H1 (cell line): ENCODE measurements at regions not wholly inside any gene's neighbourhood (a gene's known extent, or its start where the extent isn't known, plus 50 kb on each side); places are given as distances from the start of the nearest gene placed in this dataset.

Experiments
- CTCF ChIA-PET: fragments of 300-600 bp; sonication (Branson Sonifier 250); formaldehyde crosslinking; loops from one replicate; lab custom pipeline; 2021; ENCODE audit not compliant: partially characterized antibody; lab: Charles Lee
- POLR2A ChIA-PET: fragments of 300-600 bp; sonication (Branson Sonifier 250); formaldehyde crosslinking; loops from one replicate; lab custom pipeline; 2021; ENCODE audit warnings: inconsistent platforms; ENCODE audit not compliant: partially characterized antibody; lab: Charles Lee
- DNase-seq, 2 experiments: peaks; one replicate each; pipeline versions ENCODE4 v3.0.0 to v3.0.0-alpha.2; 2010 to 2022; ENCODE audit warnings: low spot score in 2 of 2, low read depth in 1 of 2, mixed read lengths in 1 of 2
- FAIRE-seq: peaks from 2 replicates; lab custom pipeline; 2011; peaks lifted over from hg19 to GRCh38; lab: Jason Lieb, UNC
- H2AFZ ChIP-seq: 2 replicates; pipeline ENCODE4 v1.8.1; 2012; ENCODE audit warnings: low read length, inconsistent platforms
- H2AK5ac ChIP-seq: 2 replicates; pipeline ENCODE4 v1.6.1; 2013; ENCODE audit warnings: low read depth, low read length
- H2BK120ac ChIP-seq: replicated peaks from 2 replicates; pipeline ENCODE3; 2013; ENCODE audit warnings: low read depth, low read length, inconsistent platforms
- H2BK12ac ChIP-seq: 2 replicates; pipeline ENCODE4 v1.6.1; 2013; ENCODE audit warnings: low read depth, low read length
- H2BK15ac ChIP-seq: 2 replicates; pipeline ENCODE4 v1.6.1; 2013; ENCODE audit warnings: low read length
- H2BK20ac ChIP-seq: 2 replicates; pipeline ENCODE4 v1.6.1; 2013; ENCODE audit warnings: low read length
- H2BK5ac ChIP-seq: 2 replicates; pipeline ENCODE4 v1.6.1; 2013; ENCODE audit warnings: low read depth, low read length
- H3K14ac ChIP-seq: 2 replicates; pipeline ENCODE4 v1.6.1; 2013; ENCODE audit warnings: inconsistent platforms; ENCODE audit not compliant: insufficient read length
- H3K18ac ChIP-seq: 2 replicates; pipeline ENCODE4 v1.6.1; 2013; ENCODE audit warnings: low read length; ENCODE audit errors: extremely low read depth
- H3K23ac ChIP-seq: 2 replicates; pipeline ENCODE4 v1.6.1; 2013; ENCODE audit warnings: inconsistent platforms; ENCODE audit not compliant: insufficient read length
- H3K23me2 ChIP-seq: 2 replicates; pipeline ENCODE4 v1.6.1; 2013; ENCODE audit warnings: low read depth, low read length
- H3K27ac ChIP-seq: 2 replicates; pipeline ENCODE4 v1.6.1; 2011; ENCODE audit warnings: low read depth, low read length, inconsistent platforms
- H3K27me3 ChIP-seq, 4 experiments: replicated peaks in 1 of 4; 1 replicate in 1 of 4; 2 replicates in 3 of 4; pipeline versions ENCODE4 v1.6.1 to v1.8.1; 2011 to 2013; ENCODE audit warnings: low read length in 3 of 4, mild to moderate bottlenecking in 3 of 4, inconsistent platforms in 2 of 4, mixed read lengths in 2 of 4, moderate library complexity in 1 of 4; ENCODE audit not compliant: control insufficient read depth in 3 of 4, insufficient read depth in 3 of 4; ENCODE audit errors: extremely low read depth in 1 of 4
- H3K36me3 ChIP-seq, 4 experiments: 2 replicates each; pipeline versions ENCODE4 v1.6.1 to v1.8.1; 2011 to 2013; ENCODE audit warnings: mild to moderate bottlenecking in 4 of 4, low read length in 3 of 4, moderate library complexity in 2 of 4, control low read depth in 1 of 4, inconsistent platforms in 1 of 4; ENCODE audit not compliant: insufficient read depth in 4 of 4, control insufficient read depth in 2 of 4
- H3K4ac ChIP-seq: replicated peaks from 2 replicates; pipeline ENCODE3; 2013; ENCODE audit warnings: low read length, low read depth, mixed read lengths, inconsistent platforms; ENCODE audit not compliant: insufficient read length
- H3K4me1 ChIP-seq, 4 experiments: replicated peaks in 1 of 4; 1 replicate in 1 of 4; 2 replicates in 3 of 4; pipeline versions ENCODE4 v1.6.1 to v1.8.1; 2011 to 2013; ENCODE audit warnings: low read length in 3 of 4, inconsistent platforms in 2 of 4, mixed read lengths in 1 of 4; ENCODE audit not compliant: insufficient read depth in 4 of 4, control insufficient read depth in 3 of 4
- H3K4me2 ChIP-seq, 2 experiments: 2 replicates each; pipeline versions ENCODE4 v1.6.1 to v1.8.1; 2011 to 2013; ENCODE audit warnings: low read depth in 2 of 2, low read length in 2 of 2, control low read depth in 1 of 2, inconsistent platforms in 1 of 2, mild to moderate bottlenecking in 1 of 2; ENCODE audit not compliant: insufficient read depth in 1 of 2
- H3K4me3 ChIP-seq, 4 experiments: fragments of 200-600, 300-600 bp in 1 of 4; sonication (generic), shearing (Covaris generic), sonication (Bioruptor Twin) in 1 of 4; 2 replicates each; pipeline versions ENCODE4 v1.5.1 to v1.8.1; 2011 to 2016; ENCODE audit warnings: low read length in 4 of 4, low read depth in 3 of 4, control low read depth in 2 of 4, inconsistent platforms in 2 of 4, mild to moderate bottlenecking in 2 of 4, mixed read lengths in 1 of 4, moderate library complexity in 1 of 4; ENCODE audit not compliant: insufficient read depth in 2 of 4; ENCODE audit errors: extremely low read depth in 1 of 4
- H3K56ac ChIP-seq: replicated peaks from 2 replicates; pipeline ENCODE3; 2013; ENCODE audit warnings: low read depth, mild to moderate bottlenecking, mixed read lengths, low read length, inconsistent platforms; ENCODE audit not compliant: insufficient read length
- H3K79me1 ChIP-seq: 2 replicates; pipeline ENCODE4 v1.6.1; 2013; ENCODE audit warnings: low read depth, low read length, control low read depth
- H3K79me2 ChIP-seq, 2 experiments: 2 replicates each; pipeline versions ENCODE4 v1.6.1 to v1.8.1; 2012 to 2013; ENCODE audit warnings: low read length in 2 of 2, mild to moderate bottlenecking in 2 of 2, inconsistent platforms in 1 of 2; ENCODE audit not compliant: insufficient read depth in 2 of 2, control insufficient read depth in 1 of 2
- H3K9ac ChIP-seq, 4 experiments: replicated peaks in 1 of 4; 1 replicate in 1 of 4; 2 replicates in 3 of 4; pipeline versions ENCODE4 v1.6.1 to v1.8.1; 2011 to 2013; ENCODE audit warnings: low read depth in 3 of 4, low read length in 3 of 4, control low read depth in 2 of 4, mild to moderate bottlenecking in 2 of 4, moderate library complexity in 2 of 4, inconsistent platforms in 1 of 4; ENCODE audit errors: extremely low read depth in 1 of 4
- H3K9me3 ChIP-seq, 2 experiments: 2 replicates each; pipeline versions ENCODE4 v1.6.1 to v1.8.1; 2012 to 2013; ENCODE audit warnings: mild to moderate bottlenecking in 2 of 2, moderate library complexity in 2 of 2, control low read depth in 1 of 2, inconsistent platforms in 1 of 2, low read depth in 1 of 2, low read length in 1 of 2, mixed read lengths in 1 of 2; ENCODE audit not compliant: insufficient read depth in 2 of 2
- H4K20me1 ChIP-seq, 2 experiments: replicated peaks in 1 of 2; 2 replicates each; pipeline versions ENCODE3 to v1.8.1; 2011 to 2013; ENCODE audit warnings: inconsistent platforms in 2 of 2, low read length in 2 of 2, mild to moderate bottlenecking in 1 of 2; ENCODE audit not compliant: insufficient read depth in 2 of 2, control insufficient read depth in 1 of 2
- H4K5ac ChIP-seq: 2 replicates; pipeline ENCODE4 v1.6.1; 2013; ENCODE audit warnings: low read length, low read depth, mixed read lengths, inconsistent platforms; ENCODE audit not compliant: insufficient read length
- H4K8ac ChIP-seq: 2 replicates; pipeline ENCODE4 v1.8.0; 2013; ENCODE audit warnings: mild to moderate bottlenecking, moderate library complexity, low read length, inconsistent platforms; ENCODE audit not compliant: insufficient read depth; ENCODE audit errors: extremely low read depth
- H4K91ac ChIP-seq: replicated peaks from 2 replicates; pipeline ENCODE3; 2013; ENCODE audit warnings: low read length, mixed read lengths, inconsistent platforms; ENCODE audit not compliant: insufficient read length
- GABPA ChIP-seq: IDR thresholded peaks from 2 replicates; pipeline ENCODE4 v1.6.1; 2011; ENCODE audit warnings: mild to moderate bottlenecking, low read length, moderate library complexity, borderline replicate concordance; ENCODE audit not compliant: insufficient read depth
- JUN ChIP-seq: IDR thresholded peaks from 2 replicates; pipeline ENCODE4 v1.6.1; 2011; ENCODE audit warnings: low read depth, mild to moderate bottlenecking, improper control_type of control experiment, low read length
- KDM1A ChIP-seq: fragments of 200-600, 300-600 bp; sonication (generic); IDR thresholded peaks from 2 replicates; pipeline ENCODE4 v1.7.1; 2016; ENCODE audit warnings: mild to moderate bottlenecking, low read length, borderline replicate concordance
- TEAD4 ChIP-seq: IDR thresholded peaks from 2 replicates; pipeline ENCODE4 v1.6.1; 2012; ENCODE audit warnings: low read depth, low read length, inconsistent platforms, mixed read lengths
- WGBS, 2 experiments: shearing (Covaris generic) in 1 of 2; methylation state at CpG; one replicate each; pipeline versions ENCODE4 v1.1.6 to v1.1.7; 2013 to 2015; ENCODE audit warnings: low lambda C conversion rate in 2 of 2, mixed read lengths in 2 of 2, inconsistent platforms in 1 of 2, low coverage in 1 of 2, missing lambda C conversion rate in 1 of 2; ENCODE audit not compliant: insufficient replicate concordance in 2 of 2, insufficient coverage in 1 of 2, insufficient read length in 1 of 2; ENCODE audit errors: extremely low coverage in 1 of 2, missing lambda C conversion rate in 1 of 2; 5-methylcytosine and 5-hydroxymethylcytosine counted together

- no peak for TF ChIP-seq TEAD4
- TF ChIP-seq, all 59 proteins: peak for 0
These were observed 536.0 kb downstream of the LMO4 start (continued) for GRCh38 chr1:87864676-87865075.

GRCh38 chr1:87866416-87866815 lies 537.7 kb downstream of the LMO4 start:
- H3K56ac ChIP-seq = no peak overlapping the region
- no peaks in the 10 kb centered on the region for H3K23me2 ChIP-seq
- H3K36me3 ChIP-seq = no peaks in the 10 kb centered on the region
- no peak overlapping the region for H4K8ac ChIP-seq
- no peak overlapping the region for H2BK12ac ChIP-seq
- no peak overlapping the region for H2BK15ac ChIP-seq
- DNase-seq (no peak), FAIRE-seq (no peak)
- no peak overlapping the region for H2BK120ac ChIP-seq
- H3K27ac ChIP-seq = no peak overlapping the region
- POLR2A ChIA-PET = no interaction called here
- TF ChIP-seq KDM1A (no peak), GABPA (no peak), JUN (no peak)
- no peak overlapping the region for H3K9ac ChIP-seq
- CTCF ChIA-PET = no interaction called here
- H3K23ac ChIP-seq = no peak overlapping the region
- H4K20me1 ChIP-seq = no peaks in the 10 kb centered on the region
- WGBS, 2 experiments = 90 to 100% methylated on average over 1 to 3 of the region's 3 CpGs
- no peaks in the 10 kb centered on the region for H3K79me2 ChIP-seq
- no peak overlapping the region for H4K5ac ChIP-seq
- peaks cover 0 to 8% (median 0%) of the 10 kb centered on the region in 4 experiments; a peak in 3 of 7 replicates for H3K4me1 ChIP-seq
- no peak overlapping the region for H3K18ac ChIP-seq
- H3K79me1 ChIP-seq = no peaks in the 10 kb centered on the region
- H2AFZ ChIP-seq = no peak overlapping the region
- no peak overlapping the region for H3K14ac ChIP-seq
- H3K4me2 ChIP-seq = no peak overlapping the region
- peak overlapping the region; percentile 80; the same call in 1 of the 2 replicates for H2BK20ac ChIP-seq
- no peak overlapping the region for H2AK5ac ChIP-seq
- H3K27me3 ChIP-seq = no peaks in the 10 kb centered on the region
- no peaks in the 10 kb centered on the region; a peak in 1 of 4 replicates for H3K9me3 ChIP-seq
- no peak overlapping the region for H3K4me3 ChIP-seq
- H3K4ac ChIP-seq = no peak overlapping the region
- H4K91ac ChIP-seq = no peak overlapping the region
- no peak overlapping the region for H2BK5ac ChIP-seq
